Stimulated activated CD8-positive, alpha-beta memory T cell treated with anti-CD3 and anti-CD28 coated beads, Interleukin-15, amount 100 ng/mL, for 24 hours (primary cell): ENCODE measurements at regions not wholly inside any gene's neighbourhood (a gene's known extent, or its start where the extent isn't known, plus 50 kb on each side); places are given as distances from the start of the nearest gene placed in this dataset.

ENCODE experiments used
- DNase-seq: peaks from one replicate; pipeline ENCODE4 v3.0.0-alpha.2; 2020; ENCODE audit warnings: low read depth

GRCh38 chr18:45228796-45229388 is 386.4 kb upstream of the SLC14A2 start:
- no peak for DNase-seq

- no peak for DNase-seq
Measured at GRCh38 chr18:45231617-45232016, 383.7 kb upstream of the SLC14A2 start.

GRCh38 chr18:45232061-45232460 is 383.2 kb upstream of the SLC14A2 start:
- no peak for DNase-seq

- DNase-seq = no peak
Measured at GRCh38 chr18:45236676-45237075, 378.6 kb upstream of the SLC14A2 start.

- no peak for DNase-seq
Measured at GRCh38 chr18:45237343-45238098, 377.8 kb upstream of the SLC14A2 start.

GRCh38 chr18:45241271-45241670 is 374.0 kb upstream of the SLC14A2 start:
- no peak for DNase-seq

GRCh38 chr18:45241982-45242565 is 373.2 kb upstream of the SLC14A2 start:
- no peak for DNase-seq

- no peak for DNase-seq
Measured at GRCh38 chr18:45243340-45244110, 371.8 kb upstream of the SLC14A2 start.

GRCh38 chr18:45245091-45245511 is 370.2 kb upstream of the SLC14A2 start:
- no peak for DNase-seq

- DNase-seq = no peak
Measured at GRCh38 chr18:45248240-45248903, 366.9 kb upstream of the SLC14A2 start.

- no peak for DNase-seq
Measured at GRCh38 chr18:45249246-45249661, 366.0 kb upstream of the SLC14A2 start.

- no peak for DNase-seq
Measured at GRCh38 chr18:45250479-45250878, 364.8 kb upstream of the SLC14A2 start.

GRCh38 chr18:45251236-45251635 is 364.0 kb upstream of the SLC14A2 start:
- no peak for DNase-seq

GRCh38 chr18:45252474-45252873 is 362.8 kb upstream of the SLC14A2 start:
- no peak for DNase-seq

GRCh38 chr18:45253056-45253565 is 362.2 kb upstream of the SLC14A2 start:
- no peak for DNase-seq

- no peak for DNase-seq
Measured at GRCh38 chr18:45253973-45254708, 361.1 kb upstream of the SLC14A2 start.

GRCh38 chr18:45254709-45255082 is 360.6 kb upstream of the SLC14A2 start:
- no peak for DNase-seq

- DNase-seq = no peak
Measured at GRCh38 chr18:45255197-45255890, 359.9 kb upstream of the SLC14A2 start.

- DNase-seq = no peak
Measured at GRCh38 chr18:45260125-45260524, 355.2 kb upstream of the SLC14A2 start.

- no peak for DNase-seq
Measured at GRCh38 chr18:45266023-45266422, 349.3 kb upstream of the SLC14A2 start.

GRCh38 chr18:45267622-45268021 is 347.7 kb upstream of the SLC14A2 start:
- DNase-seq = no peak
